ENCODE measurements at regions not wholly inside any gene's neighbourhood (a gene's known extent, or its start where the extent isn't known, plus 50 kb on each side); places are given as distances from the start of the nearest gene placed in this dataset.
"Not testable (repeated sequence)": the region's sequence is repeated elsewhere in the genome, so short reads cannot be mapped to it uniquely, and the experiment has no call there.

DNA sequence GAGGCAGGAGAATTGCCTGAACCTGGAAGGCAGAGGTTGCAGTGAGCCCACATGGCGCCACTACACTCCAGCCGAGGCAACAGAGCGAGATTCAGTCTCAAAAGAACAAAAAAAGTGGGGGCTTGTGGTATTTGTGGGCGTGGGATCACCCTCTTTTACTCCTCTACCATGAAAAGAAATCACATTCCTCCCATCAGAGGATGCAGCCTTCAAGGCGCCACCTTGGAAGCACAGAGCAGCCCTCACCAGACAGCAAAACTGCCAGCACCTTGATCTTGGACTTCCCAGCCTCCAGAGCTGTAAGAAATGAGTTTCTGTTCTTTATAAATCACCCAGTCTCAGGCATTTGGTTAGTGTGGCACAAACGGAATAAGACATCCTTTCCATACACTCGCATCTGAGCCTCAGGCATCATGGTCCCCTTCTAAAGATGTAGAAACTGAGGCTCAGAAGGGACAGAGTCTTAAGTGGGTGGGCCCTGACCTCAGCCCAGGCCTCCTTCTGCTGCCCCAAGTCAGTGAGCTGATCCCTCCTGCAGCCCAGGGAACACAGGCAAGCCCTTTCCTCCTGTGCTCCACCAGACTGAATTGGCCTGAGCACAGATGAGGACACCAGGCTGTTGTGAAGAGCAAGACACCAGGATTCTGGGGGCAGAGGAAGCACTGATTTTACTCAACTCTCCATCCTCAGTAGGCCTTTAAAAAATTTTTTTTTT is 201.7 kb upstream of the LINGO1 start:
- Histone ChIP-seq H3K27me3 (ENCODE audit: control insufficient read depth in 1 of 2, insufficient read depth in 2 of 2, low read length in 2 of 2) (peaks cover 0 to 16% of the 10 kb centered on the region in 2 donors), H3K9ac (ENCODE audit: low read length in 2 of 2) (no peak overlapping the region), H3K4me1 (ENCODE audit: control insufficient read depth, insufficient read depth, low read length) (no peaks in the 10 kb centered on the region), H3K36me3 (ENCODE audit: control insufficient read depth in 2 of 2, insufficient read depth in 2 of 2, low read length in 2 of 2) (no peaks in the 10 kb centered on the region), H3K4me3 (ENCODE audit: low read length in 2 of 2) (no peak overlapping the region), H3K27ac (ENCODE audit: low read length) (no peak overlapping the region), H3K9me3 (ENCODE audit: control insufficient read depth in 2 of 2, low read length in 2 of 2) (no peaks in the 10 kb centered on the region)

GRCh38 chr15:77832874-77833273 is 200.2 kb upstream of the LINGO1 start:
- H3K9ac ChIP-seq (ENCODE audit: low read length in 2 of 2), result no peak overlapping the region
- H3K27me3 ChIP-seq (ENCODE audit: control insufficient read depth in 1 of 2, insufficient read depth in 2 of 2, low read length in 2 of 2), result peaks cover 0 to 14% of the 10 kb centered on the region in 2 donors
- H3K9me3 ChIP-seq (ENCODE audit: control insufficient read depth in 2 of 2, low read length in 2 of 2), result no peaks in the 10 kb centered on the region
- H3K36me3 ChIP-seq (ENCODE audit: control insufficient read depth in 2 of 2, insufficient read depth in 2 of 2, low read length in 2 of 2), result no peaks in the 10 kb centered on the region
- H3K4me1 ChIP-seq (ENCODE audit: control insufficient read depth, insufficient read depth, low read length), result no peaks in the 10 kb centered on the region
- H3K4me3 ChIP-seq (ENCODE audit: low read length in 2 of 2), result no peak overlapping the region
- H3K27ac ChIP-seq (ENCODE audit: low read length), result no peak overlapping the region

DNA sequence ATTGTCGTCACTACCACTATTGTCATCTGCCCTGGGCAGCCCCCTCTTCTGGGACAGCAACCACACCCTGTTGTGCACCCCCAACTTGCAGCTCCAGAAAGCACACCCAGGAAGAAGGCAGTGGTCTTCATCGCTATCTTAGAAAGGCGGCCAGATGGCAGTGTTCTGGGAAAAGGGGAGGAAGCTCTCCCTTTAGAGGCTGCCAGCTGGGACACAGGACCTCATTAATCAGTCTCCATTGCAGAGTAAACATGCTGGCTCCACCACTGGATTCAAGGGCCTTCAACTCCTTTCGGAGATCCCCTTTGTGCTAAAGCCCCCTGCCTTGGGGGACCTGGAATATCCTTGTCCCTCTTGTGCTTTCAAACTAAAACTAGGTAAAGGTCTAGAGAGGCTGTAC is 199.3 kb upstream of the LINGO1 start:
- Histone ChIP-seq H3K9ac (ENCODE audit: low read length in 2 of 2) (no peak overlapping the region), H3K27me3 (ENCODE audit: control insufficient read depth in 1 of 2, insufficient read depth in 2 of 2, low read length in 2 of 2) (peaks cover 0 to 14% of the 10 kb centered on the region in 2 donors), H3K9me3 (ENCODE audit: control insufficient read depth in 2 of 2, low read length in 2 of 2) (no peaks in the 10 kb centered on the region), H3K4me1 (ENCODE audit: control insufficient read depth, insufficient read depth, low read length) (no peaks in the 10 kb centered on the region), H3K27ac (ENCODE audit: low read length) (no peak overlapping the region), H3K4me3 (ENCODE audit: low read length in 2 of 2) (no peak overlapping the region), H3K36me3 (ENCODE audit: control insufficient read depth in 2 of 2, insufficient read depth in 2 of 2, low read length in 2 of 2) (no peaks in the 10 kb centered on the region)

GRCh38 chr15:77830051-77830468 is 197.3 kb upstream of the LINGO1 start:
- no peak overlapping the region for H3K9ac ChIP-seq (ENCODE audit: low read length in 2 of 2)
- no peaks in the 10 kb centered on the region for H3K9me3 ChIP-seq (ENCODE audit: control insufficient read depth in 2 of 2, low read length in 2 of 2)
- H3K4me1 ChIP-seq (ENCODE audit: control insufficient read depth, insufficient read depth, low read length), result no peaks in the 10 kb centered on the region
- no peaks in the 10 kb centered on the region for H3K36me3 ChIP-seq (ENCODE audit: control insufficient read depth in 2 of 2, insufficient read depth in 2 of 2, low read length in 2 of 2)
- no peak overlapping the region for H3K4me3 ChIP-seq (ENCODE audit: low read length in 2 of 2)
- peaks cover 0 to 2% of the 10 kb centered on the region in 2 donors for H3K27me3 ChIP-seq (ENCODE audit: control insufficient read depth in 1 of 2, insufficient read depth in 2 of 2, low read length in 2 of 2)
- H3K27ac ChIP-seq (ENCODE audit: low read length), result no peak overlapping the region

GRCh38 chr15:77829331-77829730 is 196.6 kb upstream of the LINGO1 start:
- H3K9me3 ChIP-seq (ENCODE audit: control insufficient read depth in 2 of 2, low read length in 2 of 2); H3K4me3 ChIP-seq (ENCODE audit: low read length in 2 of 2); H3K27me3 ChIP-seq (ENCODE audit: control insufficient read depth in 1 of 2, insufficient read depth in 2 of 2, low read length in 2 of 2); H3K4me1 ChIP-seq (ENCODE audit: control insufficient read depth, insufficient read depth, low read length); H3K9ac ChIP-seq (ENCODE audit: low read length in 2 of 2); H3K36me3 ChIP-seq (ENCODE audit: control insufficient read depth in 2 of 2, insufficient read depth in 2 of 2, low read length in 2 of 2); H3K27ac ChIP-seq (ENCODE audit: low read length): not testable (repeated sequence)

DNA sequence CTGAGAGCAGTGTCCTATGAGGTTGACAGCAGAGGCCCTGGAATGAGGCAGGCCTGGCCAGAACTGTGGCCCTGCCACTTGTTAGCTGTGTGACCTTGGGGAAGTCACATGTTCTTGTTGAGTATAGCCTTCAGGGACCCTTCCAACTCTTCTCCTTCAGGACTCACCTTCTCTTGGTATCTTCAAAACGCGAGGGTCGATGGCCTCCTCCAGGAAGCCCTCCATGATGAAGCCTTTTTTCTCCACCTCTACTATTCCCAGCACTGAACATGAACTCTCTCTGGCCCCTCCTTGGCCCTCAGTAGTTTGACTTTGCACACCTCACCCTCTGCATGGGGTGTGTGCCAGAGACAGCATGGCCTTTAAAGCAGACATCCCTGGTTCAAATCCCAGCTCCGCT is 195.1 kb upstream of the LINGO1 start:
- Histone ChIP-seq H3K9me3 (ENCODE audit: control insufficient read depth in 2 of 2, low read length in 2 of 2) (no peaks in the 10 kb centered on the region), H3K36me3 (ENCODE audit: control insufficient read depth in 2 of 2, insufficient read depth in 2 of 2, low read length in 2 of 2) (no peaks in the 10 kb centered on the region), H3K4me3 (ENCODE audit: low read length in 2 of 2) (no peak overlapping the region), H3K4me1 (ENCODE audit: control insufficient read depth, insufficient read depth, low read length) (no peaks in the 10 kb centered on the region), H3K27ac (ENCODE audit: low read length) (no peak overlapping the region), H3K9ac (ENCODE audit: low read length in 2 of 2) (no peak overlapping the region), H3K27me3 (ENCODE audit: control insufficient read depth in 1 of 2, insufficient read depth in 2 of 2, low read length in 2 of 2) (peaks cover 0 to 4% of the 10 kb centered on the region in 2 donors)

- Histone ChIP-seq H3K4me1 (ENCODE audit: control insufficient read depth, insufficient read depth, low read length) (no peaks in the 10 kb centered on the region), H3K9ac (ENCODE audit: low read length in 2 of 2) (no peak overlapping the region), H3K27me3 (ENCODE audit: control insufficient read depth in 1 of 2, insufficient read depth in 2 of 2, low read length in 2 of 2) (peaks cover 10 to 16% of the 10 kb centered on the region in 2 donors), H3K36me3 (ENCODE audit: control insufficient read depth in 2 of 2, insufficient read depth in 2 of 2, low read length in 2 of 2) (no peaks in the 10 kb centered on the region), H3K4me3 (ENCODE audit: low read length in 2 of 2) (no peak overlapping the region), H3K9me3 (ENCODE audit: control insufficient read depth in 2 of 2, low read length in 2 of 2) (no peaks in the 10 kb centered on the region), H3K27ac (ENCODE audit: low read length) (no peak overlapping the region)
Measured at GRCh38 chr15:77826006-77826695, 193.4 kb upstream of the LINGO1 start.

GRCh38 chr15:77825546-77825945 is 192.8 kb upstream of the LINGO1 start:
- Histone ChIP-seq H3K27ac (ENCODE audit: low read length) (no peak overlapping the region), H3K9ac (ENCODE audit: low read length in 2 of 2) (no peak overlapping the region), H3K36me3 (ENCODE audit: control insufficient read depth in 2 of 2, insufficient read depth in 2 of 2, low read length in 2 of 2) (no peaks in the 10 kb centered on the region), H3K27me3 (ENCODE audit: control insufficient read depth in 1 of 2, insufficient read depth in 2 of 2, low read length in 2 of 2) (peaks cover 16 to 22% of the 10 kb centered on the region in 2 donors), H3K9me3 (ENCODE audit: control insufficient read depth in 2 of 2, low read length in 2 of 2) (no peaks in the 10 kb centered on the region), H3K4me3 (ENCODE audit: low read length in 2 of 2) (no peak overlapping the region), H3K4me1 (ENCODE audit: control insufficient read depth, insufficient read depth, low read length) (no peaks in the 10 kb centered on the region)

DNA sequence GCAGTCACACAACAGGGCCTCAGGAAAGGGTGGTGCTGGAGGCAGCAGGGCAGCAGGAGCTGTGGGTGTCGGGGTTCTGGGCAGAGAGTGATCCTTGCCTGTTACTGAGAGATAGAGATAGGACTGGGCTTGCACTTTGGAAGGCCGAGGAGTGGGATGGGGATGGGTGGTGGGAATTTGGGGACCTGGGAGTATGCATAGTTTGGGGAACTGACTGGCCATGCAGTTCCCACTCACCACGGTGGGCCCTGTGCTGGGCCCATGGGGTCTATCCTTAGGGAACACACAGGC is 192.5 kb upstream of the LINGO1 start:
- Histone ChIP-seq H3K9ac (ENCODE audit: low read length in 2 of 2) (no peak overlapping the region), H3K27me3 (ENCODE audit: control insufficient read depth in 1 of 2, insufficient read depth in 2 of 2, low read length in 2 of 2) (peaks cover 19 to 25% of the 10 kb centered on the region in 2 donors), H3K36me3 (ENCODE audit: control insufficient read depth in 2 of 2, insufficient read depth in 2 of 2, low read length in 2 of 2) (no peaks in the 10 kb centered on the region), H3K4me1 (ENCODE audit: control insufficient read depth, insufficient read depth, low read length) (peaks cover 1% of the 10 kb centered on the region), H3K9me3 (ENCODE audit: control insufficient read depth in 2 of 2, low read length in 2 of 2) (no peaks in the 10 kb centered on the region), H3K4me3 (ENCODE audit: low read length in 2 of 2) (no peak overlapping the region), H3K27ac (ENCODE audit: low read length) (no peak overlapping the region)

DNA sequence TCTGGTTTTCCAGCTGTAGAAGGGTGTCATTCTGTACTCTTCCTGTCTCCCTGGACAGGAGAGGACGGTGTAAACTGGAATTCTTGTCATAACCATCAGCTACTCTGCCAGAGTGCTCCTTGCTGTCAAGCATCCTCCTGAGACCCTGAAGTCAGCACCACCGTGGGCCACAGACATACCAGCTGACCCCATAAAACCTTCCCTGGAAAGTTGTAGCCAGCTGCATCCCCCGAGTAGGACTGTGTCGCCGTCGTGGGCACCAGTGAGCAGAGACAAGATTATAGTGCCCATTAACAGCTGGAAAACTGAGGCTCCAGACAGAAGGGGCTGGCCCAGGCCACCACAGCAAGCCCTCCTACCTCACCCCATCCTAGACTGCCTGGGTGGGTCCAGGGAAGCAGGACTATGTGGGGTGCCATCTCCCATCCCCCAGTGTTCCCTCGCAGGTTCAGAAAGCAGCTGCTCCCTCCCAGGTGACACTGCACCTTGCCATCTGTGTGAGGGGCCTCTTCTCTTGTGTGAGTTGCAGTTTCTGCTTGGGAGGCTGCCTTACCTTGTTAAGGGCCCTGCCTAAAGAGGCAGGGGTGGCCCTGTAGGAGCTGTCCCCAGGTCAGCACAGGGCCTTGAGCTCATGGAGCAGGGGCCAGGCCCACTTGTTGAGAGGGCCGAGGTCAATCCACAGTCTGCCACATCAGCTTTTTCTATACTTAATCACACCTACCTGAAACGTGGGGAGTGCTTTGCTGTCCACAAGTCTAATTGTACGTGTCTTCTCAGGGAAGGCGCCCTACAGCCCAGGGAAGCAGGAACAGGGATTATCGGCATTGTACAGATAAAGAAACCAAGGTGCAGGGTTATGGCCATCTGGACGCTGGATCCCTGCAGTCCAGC is 191.9 kb upstream of the LINGO1 start:
- Histone ChIP-seq H3K4me1 (ENCODE audit: control insufficient read depth, insufficient read depth, low read length) (peaks cover 7% of the 10 kb centered on the region), H3K4me3 (ENCODE audit: low read length in 2 of 2) (no peak overlapping the region), H3K27me3 (ENCODE audit: control insufficient read depth in 1 of 2, insufficient read depth in 2 of 2, low read length in 2 of 2) (peaks cover 25% of the 10 kb centered on the region in 2 donors), H3K9me3 (ENCODE audit: control insufficient read depth in 2 of 2, low read length in 2 of 2) (no peaks in the 10 kb centered on the region), H3K27ac (ENCODE audit: low read length) (no peak overlapping the region), H3K36me3 (ENCODE audit: control insufficient read depth in 2 of 2, insufficient read depth in 2 of 2, low read length in 2 of 2) (no peaks in the 10 kb centered on the region), H3K9ac (ENCODE audit: low read length in 2 of 2) (no peak overlapping the region)
